HepG2 (cell line): ENCODE measurements at regions not wholly inside any gene's neighbourhood (a gene's known extent, or its start where the extent isn't known, plus 50 kb on each side); places are given as distances from the start of the nearest gene placed in this dataset.

Experiments used
- HNRNPLL ChIP-seq: fragments of 200-400 bp; formaldehyde crosslinking; IDR thresholded peaks from 2 replicates; pipeline ENCODE4 v1.6.1; 2017; ENCODE audit warnings: mild to moderate bottlenecking, low read depth, low read length; ENCODE audit not compliant: poor library complexity, severe bottlenecking
- KDM3A ChIP-seq: IDR thresholded peaks from 2 replicates; pipeline ENCODE4 v1.6.1; 2018; ENCODE audit warnings: low read depth, missing compliant biosample characterization
- MED1 ChIP-seq: sonication (generic); formaldehyde crosslinking; IDR thresholded peaks from 2 replicates; pipeline ENCODE4 v1.4.0; 2020; ENCODE audit warnings: missing genetic modification reagents
- MYC ChIP-seq: sonication (generic); formaldehyde crosslinking; IDR thresholded peaks from 2 replicates; pipeline ENCODE4 v1.9.0; 2021; ENCODE audit warnings: missing genetic modification reagents, borderline replicate concordance
- NFE2L1 ChIP-seq: sonication (generic); formaldehyde crosslinking; IDR thresholded peaks from 2 replicates; pipeline ENCODE4 v1.4.0; 2020; ENCODE audit warnings: missing genetic modification reagents, mild to moderate bottlenecking, borderline replicate concordance
- NR0B2 ChIP-seq: sonication (generic); formaldehyde crosslinking; IDR thresholded peaks from 2 replicates; pipeline ENCODE4 v1.4.0; 2020; ENCODE audit warnings: mild to moderate bottlenecking, missing genetic modification reagents
- RNF2 ChIP-seq: fragments of 450-650 bp; conservative IDR thresholded peaks from 2 replicates; pipeline ENCODE4 v1.6.1; 2016; ENCODE audit warnings: low read depth
- SMAD3 ChIP-seq: sonication (generic); formaldehyde crosslinking; IDR thresholded peaks from 2 replicates; pipeline ENCODE4 v1.4.0; 2020; ENCODE audit warnings: missing genetic modification reagents
- SOX6 ChIP-seq, 2 experiments: fragments of 450-650 bp in 1 of 2; sonication (generic) in 1 of 2; formaldehyde crosslinking in 1 of 2; IDR thresholded peaks; 2 replicates each; pipeline versions ENCODE4 v1.4.0 to v1.6.1; 2017 to 2020; ENCODE audit warnings: antibody characterized with exemption in 1 of 2, mild to moderate bottlenecking in 1 of 2, missing genetic modification reagents in 1 of 2
- TAF15 ChIP-seq: fragments of 200-400 bp; formaldehyde crosslinking; IDR thresholded peaks from one replicate; pipeline ENCODE4 v1.6.1; 2018; ENCODE audit warnings: mild to moderate bottlenecking, low read depth, low read length; ENCODE audit not compliant: poor library complexity, severe bottlenecking
- TEAD2 ChIP-seq: sonication (generic); formaldehyde crosslinking; IDR thresholded peaks from 2 replicates; pipeline ENCODE4 v1.9.0; 2021; ENCODE audit warnings: missing genetic modification reagents
- YEATS4 ChIP-seq: sonication (generic); formaldehyde crosslinking; IDR thresholded peaks from 2 replicates; pipeline ENCODE4 v1.4.0; 2020; ENCODE audit warnings: missing genetic modification reagents, borderline replicate concordance
- ZNF274 ChIP-seq: sonication (generic); formaldehyde crosslinking; IDR thresholded peaks from 2 replicates; pipeline ENCODE4 v1.5.1; 2020; ENCODE audit warnings: mild to moderate bottlenecking, missing genetic modification reagents
- ZNF563 ChIP-seq: sonication (generic); formaldehyde crosslinking; IDR thresholded peaks from 2 replicates; pipeline ENCODE4 v1.8.0; 2022; ENCODE audit warnings: mild to moderate bottlenecking, moderate library complexity, missing genetic modification reagents
- ZNF589 ChIP-seq: sonication (generic); formaldehyde crosslinking; conservative IDR thresholded peaks from 2 replicates; pipeline ENCODE4 v1.8.0; 2022; ENCODE audit warnings: mild to moderate bottlenecking, moderate library complexity, missing genetic modification reagents
- ZNF646 ChIP-seq: sonication (generic); formaldehyde crosslinking; IDR thresholded peaks from 2 replicates; pipeline ENCODE4 v1.9.0; 2021; ENCODE audit warnings: mild to moderate bottlenecking, missing genetic modification reagents
- ZNF792 ChIP-seq: IDR thresholded peaks from 2 replicates; pipeline ENCODE4 v1.6.1; 2016
- TF ChIP-seq, protein P1 (sequence below): IDR thresholded peaks from 2 replicates; pipeline ENCODE4 v1.6.1; 2012; ENCODE audit warnings: low read length, improper control_type of control experiment
- TF ChIP-seq, protein P2 (sequence below): IDR thresholded peaks from 2 replicates; pipeline ENCODE4 v1.6.1; 2018; ENCODE audit warnings: missing genetic modification reagents, mild to moderate bottlenecking, missing compliant biosample characterization

DNA sequence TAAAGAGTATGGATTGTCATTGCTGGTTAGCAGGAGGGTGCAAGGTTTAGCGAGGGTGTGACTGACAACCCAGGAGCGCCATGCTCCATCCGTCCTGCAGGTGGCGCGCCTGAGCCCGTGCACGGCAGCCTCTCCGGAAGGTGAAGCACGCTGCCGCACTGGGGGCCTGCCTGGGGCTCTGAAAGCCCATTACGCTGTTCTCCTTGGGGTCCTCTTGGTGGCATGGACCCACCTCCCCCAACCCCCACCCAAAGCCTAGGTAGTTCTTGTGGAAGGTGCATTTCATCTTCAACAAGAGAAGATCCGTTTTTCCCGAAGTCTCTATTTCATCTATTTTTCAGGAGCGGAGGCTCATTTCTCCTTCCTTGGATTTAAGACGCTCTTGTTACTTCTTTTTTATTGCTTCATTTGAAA, 197.4 kb upstream of the KCNG1 start (continued):
- TF ChIP-seq, protein P1, sequence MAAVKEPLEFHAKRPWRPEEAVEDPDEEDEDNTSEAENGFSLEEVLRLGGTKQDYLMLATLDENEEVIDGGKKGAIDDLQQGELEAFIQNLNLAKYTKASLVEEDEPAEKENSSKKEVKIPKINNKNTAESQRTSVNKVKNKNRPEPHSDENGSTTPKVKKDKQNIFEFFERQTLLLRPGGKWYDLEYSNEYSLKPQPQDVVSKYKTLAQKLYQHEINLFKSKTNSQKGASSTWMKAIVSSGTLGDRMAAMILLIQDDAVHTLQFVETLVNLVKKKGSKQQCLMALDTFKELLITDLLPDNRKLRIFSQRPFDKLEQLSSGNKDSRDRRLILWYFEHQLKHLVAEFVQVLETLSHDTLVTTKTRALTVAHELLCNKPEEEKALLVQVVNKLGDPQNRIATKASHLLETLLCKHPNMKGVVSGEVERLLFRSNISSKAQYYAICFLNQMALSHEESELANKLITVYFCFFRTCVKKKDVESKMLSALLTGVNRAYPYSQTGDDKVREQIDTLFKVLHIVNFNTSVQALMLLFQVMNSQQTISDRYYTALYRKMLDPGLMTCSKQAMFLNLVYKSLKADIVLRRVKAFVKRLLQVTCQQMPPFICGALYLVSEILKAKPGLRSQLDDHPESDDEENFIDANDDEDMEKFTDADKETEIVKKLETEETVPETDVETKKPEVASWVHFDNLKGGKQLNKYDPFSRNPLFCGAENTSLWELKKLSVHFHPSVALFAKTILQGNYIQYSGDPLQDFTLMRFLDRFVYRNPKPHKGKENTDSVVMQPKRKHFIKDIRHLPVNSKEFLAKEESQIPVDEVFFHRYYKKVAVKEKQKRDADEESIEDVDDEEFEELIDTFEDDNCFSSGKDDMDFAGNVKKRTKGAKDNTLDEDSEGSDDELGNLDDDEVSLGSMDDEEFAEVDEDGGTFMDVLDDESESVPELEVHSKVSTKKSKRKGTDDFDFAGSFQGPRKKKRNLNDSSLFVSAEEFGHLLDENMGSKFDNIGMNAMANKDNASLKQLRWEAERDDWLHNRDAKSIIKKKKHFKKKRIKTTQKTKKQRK = no peak
- TF ChIP-seq, protein P2, sequence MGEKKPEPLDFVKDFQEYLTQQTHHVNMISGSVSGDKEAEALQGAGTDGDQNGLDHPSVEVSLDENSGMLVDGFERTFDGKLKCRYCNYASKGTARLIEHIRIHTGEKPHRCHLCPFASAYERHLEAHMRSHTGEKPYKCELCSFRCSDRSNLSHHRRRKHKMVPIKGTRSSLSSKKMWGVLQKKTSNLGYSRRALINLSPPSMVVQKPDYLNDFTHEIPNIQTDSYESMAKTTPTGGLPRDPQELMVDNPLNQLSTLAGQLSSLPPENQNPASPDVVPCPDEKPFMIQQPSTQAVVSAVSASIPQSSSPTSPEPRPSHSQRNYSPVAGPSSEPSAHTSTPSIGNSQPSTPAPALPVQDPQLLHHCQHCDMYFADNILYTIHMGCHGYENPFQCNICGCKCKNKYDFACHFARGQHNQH (CRISPR knock-in tag) = peak; percentile 32; the same call in 1 of the 2 replicates
- 0 out of 2 replicates have a peak, but pooled peaks have one; percentile 31 for TF ChIP-seq KDM3A
- 0 out of 2 replicates have a peak, but pooled peaks have one; percentile 25 for TF ChIP-seq NR0B2 (CRISPR knock-in tag)
- TF ChIP-seq TEAD2 (CRISPR knock-in tag) = no peak
- TF ChIP-seq ZNF792 = no peak
- no peak for TF ChIP-seq SOX6 (IDR thresholded peaks at IDR 0.05)
- 0 out of 2 replicates have a peak, but pooled peaks have one; percentile 14 for TF ChIP-seq SOX6 (CRISPR knock-in tag; IDR thresholded peaks at IDR 0.05)
- no peak for TF ChIP-seq ZNF646 (CRISPR knock-in tag)
- 0 out of 2 replicates have a peak, but pooled peaks have one; percentile 16 for TF ChIP-seq MED1
- no peak for TF ChIP-seq ZNF589 (CRISPR knock-in tag)
- TF ChIP-seq RNF2 = no peak
- TF ChIP-seq ZNF274 (CRISPR knock-in tag) = 0 out of 2 replicates have a peak, but pooled peaks have one; percentile 35
- 0 out of 2 replicates have a peak, but pooled peaks have one; percentile 31 for TF ChIP-seq YEATS4
- peak; percentile 74; the same call in 1 of the 2 replicates for TF ChIP-seq MYC (CRISPR knock-in tag)
- peak; percentile 66 for TF ChIP-seq TAF15
- TF ChIP-seq HNRNPLL = peak; percentile 47
- 0 out of 2 replicates have a peak, but pooled peaks have one; percentile 57 for TF ChIP-seq ZNF563 (CRISPR knock-in tag)
- no peak for TF ChIP-seq NFE2L1 (CRISPR knock-in tag)
- TF ChIP-seq SMAD3 (CRISPR knock-in tag) = no peak
